Thoracic aorta (tissue), 2 donors: ENCODE measurements at regions not wholly inside any gene's neighbourhood (a gene's known extent, or its start where the extent isn't known, plus 50 kb on each side); places are given as distances from the start of the nearest gene placed in this dataset.

Experiments
- ATAC-seq: fragments of 150-250 bp; one replicate; pipeline ENCODE4 v1.8.0; 2017; ENCODE audit warnings: low read depth; ENCODE audit not compliant: insufficient number of reproducible peaks, low FRiP score
- DNase-seq: peaks from one replicate; pipeline ENCODE4 v3.0.0-alpha.2; 2020; ENCODE audit warnings: low spot score
- H3K27ac ChIP-seq, 2 donors: fragments of 200-600 bp; sonication (generic); 1 replicate in 1 of 2; 2 replicates in 1 of 2; pipeline ENCODE4 v1.5.1; 2016; ENCODE audit warnings: mild to moderate bottlenecking in 2 of 2, moderate library complexity in 2 of 2
- H3K27me3 ChIP-seq: fragments of 200-600 bp; sonication (generic); replicated peaks from 2 replicates; pipeline ENCODE4 v1.6.0; 2016; ENCODE audit warnings: mild to moderate bottlenecking; ENCODE audit not compliant: insufficient read depth
- H3K36me3 ChIP-seq: fragments of 200-600 bp; sonication (generic); one replicate; pipeline ENCODE4 v1.5.1; 2016
- H3K4me1 ChIP-seq, 2 donors: fragments of 200-600 bp; sonication (generic); 1 replicate in 1 of 2; 2 replicates in 1 of 2; pipeline versions ENCODE4 v1.5.1 to v1.6.0; 2016; ENCODE audit warnings: low read depth in 2 of 2, mild to moderate bottlenecking in 1 of 2; ENCODE audit not compliant: control insufficient read depth in 1 of 2
- H3K4me3 ChIP-seq: fragments of 200-600 bp; sonication (generic); 2 replicates; pipeline ENCODE4 v1.5.1; 2016; ENCODE audit warnings: mild to moderate bottlenecking
- H3K9me3 ChIP-seq: fragments of 200-600 bp; sonication (generic); 2 replicates; pipeline ENCODE4 v1.5.1; 2016
- TF ChIP-seq, protein P1 (sequence below): fragments of 200-600 bp; sonication (generic); IDR thresholded peaks from one replicate; pipeline ENCODE4 v1.5.1; 2019; ENCODE audit warnings: antibody characterized with exemption

DNA sequence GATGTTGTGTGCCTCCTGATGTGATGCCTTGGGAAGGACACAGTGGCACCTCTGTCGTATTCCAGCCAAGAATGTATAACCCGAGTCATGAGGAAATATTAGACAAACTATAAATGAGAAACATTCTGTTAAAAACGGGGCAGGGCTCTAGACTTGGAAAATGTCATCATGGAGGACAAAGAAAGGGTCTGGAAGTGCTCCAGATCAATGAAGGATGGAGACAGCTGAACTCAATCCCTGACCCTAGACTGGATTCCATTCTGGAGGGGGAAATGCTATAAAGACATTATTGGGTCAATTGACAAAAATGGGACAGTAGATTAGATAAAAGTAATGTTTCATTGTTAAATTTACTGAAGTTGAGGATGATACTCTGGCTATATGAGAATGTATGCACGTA is 92.1 kb downstream of the SLC4A3 start:
- H3K27ac ChIP-seq: no peak overlapping the region
- no peaks in the 10 kb centered on the region for H3K4me1 ChIP-seq
- no peak for DNase-seq
- H3K36me3 ChIP-seq: no peaks in the 10 kb centered on the region
- no peak overlapping the region for H3K4me3 ChIP-seq
- no peaks in the 10 kb centered on the region for H3K9me3 ChIP-seq
- H3K27me3 ChIP-seq: no peaks in the 10 kb centered on the region
- ATAC-seq: no peak
- TF ChIP-seq, protein P1, sequence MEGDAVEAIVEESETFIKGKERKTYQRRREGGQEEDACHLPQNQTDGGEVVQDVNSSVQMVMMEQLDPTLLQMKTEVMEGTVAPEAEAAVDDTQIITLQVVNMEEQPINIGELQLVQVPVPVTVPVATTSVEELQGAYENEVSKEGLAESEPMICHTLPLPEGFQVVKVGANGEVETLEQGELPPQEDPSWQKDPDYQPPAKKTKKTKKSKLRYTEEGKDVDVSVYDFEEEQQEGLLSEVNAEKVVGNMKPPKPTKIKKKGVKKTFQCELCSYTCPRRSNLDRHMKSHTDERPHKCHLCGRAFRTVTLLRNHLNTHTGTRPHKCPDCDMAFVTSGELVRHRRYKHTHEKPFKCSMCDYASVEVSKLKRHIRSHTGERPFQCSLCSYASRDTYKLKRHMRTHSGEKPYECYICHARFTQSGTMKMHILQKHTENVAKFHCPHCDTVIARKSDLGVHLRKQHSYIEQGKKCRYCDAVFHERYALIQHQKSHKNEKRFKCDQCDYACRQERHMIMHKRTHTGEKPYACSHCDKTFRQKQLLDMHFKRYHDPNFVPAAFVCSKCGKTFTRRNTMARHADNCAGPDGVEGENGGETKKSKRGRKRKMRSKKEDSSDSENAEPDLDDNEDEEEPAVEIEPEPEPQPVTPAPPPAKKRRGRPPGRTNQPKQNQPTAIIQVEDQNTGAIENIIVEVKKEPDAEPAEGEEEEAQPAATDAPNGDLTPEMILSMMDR: no peak

DNA sequence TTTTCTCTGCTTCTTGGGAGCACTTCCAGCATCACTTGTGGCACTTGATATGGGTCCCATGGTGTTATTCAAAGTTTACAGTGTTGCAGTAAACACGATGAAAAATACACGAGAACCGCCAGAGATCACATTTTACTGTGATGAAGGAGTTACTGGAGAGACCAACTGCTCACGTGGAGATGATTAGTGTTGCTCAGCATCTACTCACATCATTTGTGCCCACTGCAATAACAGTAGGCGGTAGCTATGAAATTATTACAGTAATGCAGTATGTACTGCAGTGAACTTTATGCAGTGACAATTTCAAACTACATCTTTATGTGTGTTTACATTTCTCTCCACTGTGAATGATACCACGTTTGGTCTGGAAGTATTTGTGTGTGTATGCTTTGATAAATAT is 93.5 kb downstream of the SLC4A3 start:
- TF ChIP-seq, protein P1: no peak
- ATAC-seq: no peak

GRCh38 chr2:219722276-219722879 is 94.9 kb downstream of the SLC4A3 start:
- no peaks in the 10 kb centered on the region for H3K9me3 ChIP-seq

More for the DNA sequence above, 93.5 kb downstream of the SLC4A3 start:
- DNase-seq: no peak
- Histone ChIP-seq H3K4me3 (no peak overlapping the region), H3K36me3 (no peaks in the 10 kb centered on the region), H3K4me1 (no peaks in the 10 kb centered on the region), H3K9me3 (no peaks in the 10 kb centered on the region), H3K27me3 (no peaks in the 10 kb centered on the region), H3K27ac (no peak overlapping the region)

GRCh38 chr2:219723311-219723710 is 95.9 kb downstream of the SLC4A3 start:
- TF ChIP-seq, protein P1: no peak
- ATAC-seq (no peak), DNase-seq (no peak)
- H3K36me3 ChIP-seq: no peaks in the 10 kb centered on the region
- no peak overlapping the region for H3K27ac ChIP-seq
- no peaks in the 10 kb centered on the region for H3K27me3 ChIP-seq
- no peaks in the 10 kb centered on the region for H3K9me3 ChIP-seq
- H3K4me1 ChIP-seq: no peaks in the 10 kb centered on the region
- H3K4me3 ChIP-seq: no peak overlapping the region

More at GRCh38 chr2:219722276-219722879, 94.9 kb downstream of the SLC4A3 start:
- Histone ChIP-seq H3K36me3 (no peaks in the 10 kb centered on the region), H3K27ac (no peak overlapping the region), H3K27me3 (no peaks in the 10 kb centered on the region), H3K4me3 (no peak overlapping the region), H3K4me1 (no peaks in the 10 kb centered on the region)
- TF ChIP-seq, protein P1: no peak
- DNase-seq: no peak
- no peak for ATAC-seq

GRCh38 chr2:219724628-219725027 is 97.2 kb downstream of the SLC4A3 start:
- H3K27ac ChIP-seq: no peak overlapping the region
- ATAC-seq: no peak
- H3K9me3 ChIP-seq: no peaks in the 10 kb centered on the region

More at GRCh38 chr2:219724628-219725027, 97.2 kb downstream of the SLC4A3 start:
- Histone ChIP-seq H3K4me3 (no peak overlapping the region), H3K36me3 (no peaks in the 10 kb centered on the region), H3K4me1 (no peaks in the 10 kb centered on the region), H3K27me3 (no peaks in the 10 kb centered on the region)
- DNase-seq: no peak
- TF ChIP-seq, protein P1: no peak
